WTC11 (cell line): ENCODE measurements at regions not wholly inside any gene's neighbourhood (a gene's known extent, or its start where the extent isn't known, plus 50 kb on each side); places are given as distances from the start of the nearest gene placed in this dataset.

Experiments used
- ATF2 ChIP-seq: sonication (generic); formaldehyde crosslinking; IDR thresholded peaks from 2 replicates; pipeline ENCODE4 v1.8.1; 2022; ENCODE audit warnings: low read depth, missing genetic modification reagents, borderline replicate concordance
- CTCF ChIP-seq: fragments of 200-600 bp; IDR thresholded peaks from 2 replicates; pipeline ENCODE4 v1.8.0; 2022; ENCODE audit warnings: antibody characterized with exemption
- E2F1 ChIP-seq: sonication (generic); formaldehyde crosslinking; IDR thresholded peaks from 2 replicates; pipeline ENCODE4 v1.8.0; 2022; ENCODE audit warnings: mild to moderate bottlenecking, missing genetic modification reagents
- E2F5 ChIP-seq: sonication (generic); formaldehyde crosslinking; IDR thresholded peaks from 2 replicates; pipeline ENCODE4 v1.8.1; 2022; ENCODE audit warnings: mild to moderate bottlenecking, moderate library complexity, missing genetic modification reagents
- GTF2I ChIP-seq: fragments of 250-450 bp; sonication (Bioruptor Pico); conservative IDR thresholded peaks from 2 replicates; pipeline ENCODE4 v1.4.0; 2021; ENCODE audit warnings: mild to moderate bottlenecking
- IRF2 ChIP-seq: sonication (generic); formaldehyde crosslinking; IDR thresholded peaks from 2 replicates; pipeline ENCODE4 v1.8.0; 2022; ENCODE audit warnings: low read depth, missing genetic modification reagents, borderline replicate concordance
- JUN ChIP-seq: sonication (generic); formaldehyde crosslinking; IDR thresholded peaks from 2 replicates; pipeline ENCODE4 v1.8.0; 2023; ENCODE audit warnings: mild to moderate bottlenecking, missing genetic modification reagents
- PRDM15 ChIP-seq: sonication (generic); formaldehyde crosslinking; IDR thresholded peaks from 2 replicates; pipeline ENCODE4 v1.8.0; 2022; ENCODE audit warnings: missing genetic modification reagents
- RELA ChIP-seq: sonication (generic); formaldehyde crosslinking; IDR thresholded peaks from 2 replicates; pipeline ENCODE4 v1.8.1; 2022; ENCODE audit warnings: missing genetic modification reagents, mild to moderate bottlenecking, borderline replicate concordance

- no peak for TF ChIP-seq CTCF
- no peak for TF ChIP-seq GTF2I (CRISPR knock-in tag)
- TF ChIP-seq E2F1 (CRISPR knock-in tag), result no peak
- TF ChIP-seq RELA (CRISPR knock-in tag), result no peak
- no peak for TF ChIP-seq E2F5 (CRISPR knock-in tag)
- no peak for TF ChIP-seq JUN (CRISPR knock-in tag)
- TF ChIP-seq ATF2 (CRISPR knock-in tag), result no peak
- TF ChIP-seq PRDM15 (CRISPR knock-in tag), result no peak
- no peak for TF ChIP-seq IRF2
Measured at GRCh38 chr13:47418206-47418920, 521.5 kb upstream of the HTR2A start.
